Loucy (cell line): ENCODE measurements at regions not wholly inside any gene's neighbourhood (a gene's known extent, or its start where the extent isn't known, plus 50 kb on each side); places are given as distances from the start of the nearest gene placed in this dataset.

ENCODE experiments used
- H2AFZ ChIP-seq: fragments of 200-600 bp; sonication (generic); 2 replicates; pipeline ENCODE4 v1.6.0; 2016; ENCODE audit warnings: antibody characterized with exemption, mild to moderate bottlenecking, low read length, moderate library complexity
- H3F3A ChIP-seq: fragments of 200-600 bp; 2 replicates; pipeline ENCODE4 v1.6.0; 2016; ENCODE audit warnings: antibody characterized with exemption, low read depth, mild to moderate bottlenecking
- H3K27me3 ChIP-seq: fragments of 200-600 bp; sonication (generic); 2 replicates; pipeline ENCODE4 v1.6.1; 2014; ENCODE audit warnings: low read length, mild to moderate bottlenecking; ENCODE audit not compliant: insufficient read depth, poor library complexity, severe bottlenecking
- H3K36me3 ChIP-seq: fragments of 200-600 bp; sonication (generic); 2 replicates; pipeline ENCODE4 v1.6.1; 2016; ENCODE audit warnings: low read length; ENCODE audit not compliant: insufficient read depth
- H3K4me1 ChIP-seq: fragments of 200-600 bp; sonication (generic); 2 replicates; pipeline ENCODE4 v1.5.1; 2014; ENCODE audit warnings: low read length, mild to moderate bottlenecking; ENCODE audit not compliant: insufficient read depth, poor library complexity, severe bottlenecking
- H3K4me2 ChIP-seq: fragments of 200-600 bp; sonication (generic); 2 replicates; pipeline ENCODE4 v1.6.0; 2014; ENCODE audit warnings: antibody characterized with exemption, low read length, low read depth, mild to moderate bottlenecking; ENCODE audit not compliant: poor library complexity, severe bottlenecking
- H3K4me3 ChIP-seq: fragments of 200-600 bp; sonication (generic); 2 replicates; pipeline ENCODE4 v1.5.1; 2014; ENCODE audit warnings: low read length, mild to moderate bottlenecking, mixed read lengths; ENCODE audit not compliant: poor library complexity, severe bottlenecking
- H3K79me2 ChIP-seq: fragments of 200-600 bp; sonication (generic); 2 replicates; pipeline ENCODE4 v1.6.1; 2014; ENCODE audit warnings: low read length; ENCODE audit not compliant: insufficient read depth
- H3K9ac ChIP-seq: fragments of 200-600 bp; sonication (generic); 2 replicates; pipeline ENCODE4 v1.6.0; 2014; ENCODE audit warnings: mild to moderate bottlenecking, low read depth, low read length, moderate library complexity; ENCODE audit not compliant: poor library complexity, severe bottlenecking
- H3K9me2 ChIP-seq: fragments of 200-600 bp; sonication (generic); replicated peaks from 2 replicates; pipeline ENCODE4 v1.6.1; 2016; ENCODE audit warnings: low read depth, low read length, mixed read lengths
- H3K9me3 ChIP-seq: fragments of 200-600 bp; sonication (generic); 2 replicates; pipeline ENCODE4 v1.6.1; 2014; ENCODE audit warnings: mild to moderate bottlenecking, antibody characterized with exemption, low read length, low read depth; ENCODE audit not compliant: insufficient read depth
- H4K20me1 ChIP-seq: fragments of 200-600 bp; sonication (generic); 2 replicates; pipeline ENCODE4 v1.6.0; 2014; ENCODE audit warnings: antibody characterized with exemption, low read length, mild to moderate bottlenecking; ENCODE audit not compliant: insufficient read depth, poor library complexity, severe bottlenecking
- EZH2phosphoT487 ChIP-seq: fragments of 200-600 bp; IDR thresholded peaks from 2 replicates; pipeline ENCODE4 v1.6.1; 2018; ENCODE audit warnings: antibody characterized with exemption, mild to moderate bottlenecking, moderate library complexity, borderline replicate concordance
- TF ChIP-seq, protein P1 (sequence below): fragments of 200-600 bp; sonication (generic); conservative IDR thresholded peaks from 2 replicates; pipeline ENCODE4 v1.5.1; 2014; ENCODE audit warnings: mild to moderate bottlenecking, antibody characterized with exemption, low read length

DNA sequence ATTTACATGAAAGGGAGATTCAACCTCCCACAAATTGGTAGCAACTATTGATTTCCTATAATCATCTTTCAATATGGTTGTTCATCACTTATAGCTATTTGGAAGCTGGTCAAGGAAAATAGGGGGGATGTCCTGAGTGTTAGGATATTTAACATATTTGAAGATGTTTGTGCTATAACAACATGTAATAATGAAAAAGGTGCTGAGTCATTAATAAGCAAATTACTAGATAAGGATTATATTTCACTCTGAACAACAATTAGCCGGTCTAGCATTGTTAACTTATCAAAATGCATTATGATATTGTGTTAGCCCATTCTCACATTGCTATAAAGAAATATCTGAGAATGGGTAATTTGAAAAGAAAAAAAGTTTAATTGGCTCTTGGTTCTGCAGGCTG, 225.8 kb upstream of the ARPP21 start:
- H3K9me2 ChIP-seq, result no peaks in the 10 kb centered on the region
- no peaks in the 10 kb centered on the region for H3K36me3 ChIP-seq
- no peaks in the 10 kb centered on the region for H4K20me1 ChIP-seq
- H3K27me3 ChIP-seq, result no peaks in the 10 kb centered on the region
- no peak overlapping the region for H3K9ac ChIP-seq
- no peaks in the 10 kb centered on the region for H3F3A ChIP-seq
- H3K4me2 ChIP-seq, result no peak overlapping the region
- no peaks in the 10 kb centered on the region for H3K79me2 ChIP-seq
- TF ChIP-seq EZH2phosphoT487, result no peak
- TF ChIP-seq, protein P1, sequence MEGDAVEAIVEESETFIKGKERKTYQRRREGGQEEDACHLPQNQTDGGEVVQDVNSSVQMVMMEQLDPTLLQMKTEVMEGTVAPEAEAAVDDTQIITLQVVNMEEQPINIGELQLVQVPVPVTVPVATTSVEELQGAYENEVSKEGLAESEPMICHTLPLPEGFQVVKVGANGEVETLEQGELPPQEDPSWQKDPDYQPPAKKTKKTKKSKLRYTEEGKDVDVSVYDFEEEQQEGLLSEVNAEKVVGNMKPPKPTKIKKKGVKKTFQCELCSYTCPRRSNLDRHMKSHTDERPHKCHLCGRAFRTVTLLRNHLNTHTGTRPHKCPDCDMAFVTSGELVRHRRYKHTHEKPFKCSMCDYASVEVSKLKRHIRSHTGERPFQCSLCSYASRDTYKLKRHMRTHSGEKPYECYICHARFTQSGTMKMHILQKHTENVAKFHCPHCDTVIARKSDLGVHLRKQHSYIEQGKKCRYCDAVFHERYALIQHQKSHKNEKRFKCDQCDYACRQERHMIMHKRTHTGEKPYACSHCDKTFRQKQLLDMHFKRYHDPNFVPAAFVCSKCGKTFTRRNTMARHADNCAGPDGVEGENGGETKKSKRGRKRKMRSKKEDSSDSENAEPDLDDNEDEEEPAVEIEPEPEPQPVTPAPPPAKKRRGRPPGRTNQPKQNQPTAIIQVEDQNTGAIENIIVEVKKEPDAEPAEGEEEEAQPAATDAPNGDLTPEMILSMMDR, result no peak
- H3K4me3 ChIP-seq, result no peak overlapping the region
- H3K9me3 ChIP-seq, result no peaks in the 10 kb centered on the region
- H2AFZ ChIP-seq, result no peak overlapping the region
- H3K4me1 ChIP-seq, result peaks cover 9% of the 10 kb centered on the region

GRCh38 chr3:35417080-35417479, 222.2 kb upstream of the ARPP21 start:
- no peaks in the 10 kb centered on the region for H4K20me1 ChIP-seq
- no peaks in the 10 kb centered on the region for H3K27me3 ChIP-seq
- no peaks in the 10 kb centered on the region for H3K9me2 ChIP-seq
- no peak overlapping the region for H3K4me3 ChIP-seq
- H3K36me3 ChIP-seq, result no peaks in the 10 kb centered on the region
- TF ChIP-seq, protein P1, result no peak
- TF ChIP-seq EZH2phosphoT487, result no peak
- no peak overlapping the region for H3K9ac ChIP-seq
- no peaks in the 10 kb centered on the region for H3K9me3 ChIP-seq
- no peaks in the 10 kb centered on the region for H3K79me2 ChIP-seq
- no peak overlapping the region for H3K4me2 ChIP-seq
- H2AFZ ChIP-seq, result no peak overlapping the region
- H3F3A ChIP-seq, result no peaks in the 10 kb centered on the region
- no peaks in the 10 kb centered on the region for H3K4me1 ChIP-seq

DNA sequence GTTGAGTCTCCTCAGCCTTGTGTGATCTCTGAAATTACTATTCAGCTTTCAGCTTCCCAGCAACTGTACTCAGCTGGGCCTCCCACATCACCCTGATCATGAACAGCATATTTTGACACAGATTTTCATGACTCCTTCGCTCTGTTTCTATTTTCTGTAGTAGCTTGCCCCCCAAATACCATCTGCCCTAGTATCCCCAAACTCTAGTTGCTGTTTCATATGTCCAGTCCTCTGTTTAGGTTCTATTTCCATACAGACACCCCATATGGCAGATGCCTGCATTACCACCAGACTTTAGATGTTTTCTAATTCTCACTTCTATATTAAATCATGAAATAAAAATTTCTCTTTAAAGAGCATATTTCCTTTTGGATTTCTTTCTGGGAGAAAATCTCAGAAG, 217.2 kb upstream of the ARPP21 start:
- no peak for TF ChIP-seq EZH2phosphoT487
- TF ChIP-seq, protein P1, result no peak
- H3K79me2 ChIP-seq, result no peaks in the 10 kb centered on the region
- H3K4me2 ChIP-seq, result no peak overlapping the region
- no peaks in the 10 kb centered on the region for H3K9me2 ChIP-seq
- no peak overlapping the region for H3K9ac ChIP-seq
- no peaks in the 10 kb centered on the region for H3F3A ChIP-seq
- H3K36me3 ChIP-seq, result no peaks in the 10 kb centered on the region
- no peaks in the 10 kb centered on the region for H3K4me1 ChIP-seq
- no peaks in the 10 kb centered on the region for H4K20me1 ChIP-seq
- no peaks in the 10 kb centered on the region for H3K27me3 ChIP-seq
- H3K9me3 ChIP-seq, result no peaks in the 10 kb centered on the region
- no peak overlapping the region for H2AFZ ChIP-seq
- H3K4me3 ChIP-seq, result no peak overlapping the region
